ENCODE measurements at regions not wholly inside any gene's neighbourhood (a gene's known extent, or its start where the extent isn't known, plus 50 kb on each side); places are given as distances from the start of the nearest gene placed in this dataset.

GRCh38 chr14:80304125-80304766 lies 92.9 kb upstream of the DIO2 start:
- TF ChIP-seq E2F4 (CRISPR knock-in tag; IDR thresholded peaks at IDR 0.05; ENCODE audit: borderline replicate concordance, low read depth) (no peak), ERG (CRISPR knock-in tag; IDR thresholded peaks at IDR 0.05) (no peak)
